Activated T-cell treated with anti-CD3 and anti-CD28 coated beads, Interleukin-2, amount 50 U/mL, for 72 hours (primary cell): ENCODE measurements at regions not wholly inside any gene's neighbourhood (a gene's known extent, or its start where the extent isn't known, plus 50 kb on each side); places are given as distances from the start of the nearest gene placed in this dataset.

Source experiments
- ATAC-seq, 2 donors: fragments of 150-1000 bp; cut with Tn5 transposase; replicated peaks in 1 of 2; 2 replicates each; pipeline ENCODE4 v1.10.0; 2021; ENCODE audit warnings: moderate library complexity in 2 of 2, mild to moderate bottlenecking in 1 of 2
- DNase-seq, 2 donors: peaks; one replicate each; pipeline ENCODE4 v3.0.0; 2021 to 2022; ENCODE audit warnings: mixed read lengths in 1 of 2
- H3K27ac Mint-ChIP-seq: one replicate; pipeline ENCODE4 v1.8.0; 2022; ENCODE audit warnings: mild to moderate bottlenecking, moderate library complexity, mixed read lengths
- H3K27me3 Mint-ChIP-seq: one replicate; pipeline ENCODE4 v1.8.0; 2022; ENCODE audit warnings: low read depth, mixed read lengths
- H3K36me3 Mint-ChIP-seq, 2 donors: one replicate each; pipeline ENCODE4 v1.8.0; 2022; ENCODE audit warnings: mixed read lengths in 2 of 2, mild to moderate bottlenecking in 1 of 2; ENCODE audit not compliant: insufficient read depth in 2 of 2
- H3K4me1 Mint-ChIP-seq: one replicate; pipeline ENCODE4 v1.8.0; 2022; ENCODE audit warnings: low read depth, mixed read lengths
- H3K4me3 Mint-ChIP-seq, 2 donors: one replicate each; pipeline ENCODE4 v1.8.0; 2022; ENCODE audit warnings: mild to moderate bottlenecking in 2 of 2, mixed read lengths in 2 of 2, moderate library complexity in 2 of 2
- H3K9me3 Mint-ChIP-seq, 2 donors: one replicate each; pipeline ENCODE4 v1.8.0; 2022; ENCODE audit warnings: mixed read lengths in 2 of 2

- Mint-ChIP-seq H3K36me3 (peaks cover 4 to 6% of the 10 kb centered on the region in 2 donors), H3K27me3 (no peaks in the 10 kb centered on the region), H3K27ac (peak overlapping the region; percentile 2), H3K9me3 (peaks cover 3 to 4% of the 10 kb centered on the region in 2 donors), H3K4me3 (peak overlapping the region; percentile 65 to 78), H3K4me1 (peaks cover 67% of the 10 kb centered on the region)
- ATAC-seq (no peak), DNase-seq (no peak)
Measured at GRCh38 chr15:31459400-31459748, 132.7 kb downstream of the KLF13 start.

- Mint-ChIP-seq H3K4me3 (no peak overlapping the region), H3K36me3 (no peaks in the 10 kb centered on the region), H3K9me3 (no peaks in the 10 kb centered on the region), H3K27ac (no peak overlapping the region), H3K4me1 (peaks cover 61% of the 10 kb centered on the region), H3K27me3 (no peaks in the 10 kb centered on the region)
- ATAC-seq (no peak), DNase-seq (no peak)
Measured at GRCh38 chr15:31461375-31461774, 134.7 kb downstream of the KLF13 start.

GRCh38 chr15:31461911-31462480, 135.4 kb downstream of the KLF13 start:
- H3K9me3 Mint-ChIP-seq: no peaks in the 10 kb centered on the region
- no peak for DNase-seq
- no peaks in the 10 kb centered on the region for H3K27me3 Mint-ChIP-seq
- ATAC-seq: no peak
- H3K27ac Mint-ChIP-seq: no peak overlapping the region
- no peaks in the 10 kb centered on the region for H3K36me3 Mint-ChIP-seq
- no peak overlapping the region for H3K4me3 Mint-ChIP-seq
- peaks cover 55% of the 10 kb centered on the region for H3K4me1 Mint-ChIP-seq

- H3K27ac Mint-ChIP-seq: no peak overlapping the region
- H3K4me1 Mint-ChIP-seq: peaks cover 39% of the 10 kb centered on the region
- no peaks in the 10 kb centered on the region for H3K36me3 Mint-ChIP-seq
- no peaks in the 10 kb centered on the region for H3K9me3 Mint-ChIP-seq
- no peaks in the 10 kb centered on the region for H3K27me3 Mint-ChIP-seq
- DNase-seq (no peak), ATAC-seq (no peak)
- no peak overlapping the region for H3K4me3 Mint-ChIP-seq
Measured at GRCh38 chr15:31463521-31464102, 137.0 kb downstream of the KLF13 start.

- H3K9me3 Mint-ChIP-seq: no peaks in the 10 kb centered on the region
- H3K4me3 Mint-ChIP-seq: no peak overlapping the region
- no peaks in the 10 kb centered on the region for H3K36me3 Mint-ChIP-seq
- no peak overlapping the region for H3K27ac Mint-ChIP-seq
- peaks cover 31% of the 10 kb centered on the region for H3K4me1 Mint-ChIP-seq
- DNase-seq: no peak
- no peaks in the 10 kb centered on the region for H3K27me3 Mint-ChIP-seq
- no peak for ATAC-seq
Measured at GRCh38 chr15:31464216-31465082, 137.8 kb downstream of the KLF13 start.

- no peak overlapping the region for H3K4me3 Mint-ChIP-seq
- H3K36me3 Mint-ChIP-seq: no peaks in the 10 kb centered on the region
- H3K27ac Mint-ChIP-seq: no peak overlapping the region
- peaks cover 22% of the 10 kb centered on the region for H3K4me1 Mint-ChIP-seq
- no peaks in the 10 kb centered on the region for H3K9me3 Mint-ChIP-seq
- H3K27me3 Mint-ChIP-seq: no peaks in the 10 kb centered on the region
- no peak for ATAC-seq
- no peak for DNase-seq
Measured at GRCh38 chr15:31465083-31465955, 138.7 kb downstream of the KLF13 start.

GRCh38 chr15:31467361-31467760, 140.7 kb downstream of the KLF13 start:
- no peaks in the 10 kb centered on the region for H3K36me3 Mint-ChIP-seq
- ATAC-seq (no peak), DNase-seq (no peak)
- H3K9me3 Mint-ChIP-seq: no peaks in the 10 kb centered on the region
- H3K27ac Mint-ChIP-seq: no peak overlapping the region
- H3K4me3 Mint-ChIP-seq: no peak overlapping the region
- H3K27me3 Mint-ChIP-seq: no peaks in the 10 kb centered on the region
- H3K4me1 Mint-ChIP-seq: peaks cover 6% of the 10 kb centered on the region

GRCh38 chr15:31468911-31469785, 142.5 kb downstream of the KLF13 start:
- Mint-ChIP-seq H3K4me1 (peaks cover 24% of the 10 kb centered on the region), H3K36me3 (peaks cover 0 to 2% of the 10 kb centered on the region in 2 donors), H3K9me3 (peaks cover 0 to under 1% of the 10 kb centered on the region in 2 donors), H3K4me3 (no peak overlapping the region), H3K27me3 (no peaks in the 10 kb centered on the region), H3K27ac (no peak overlapping the region)
- ATAC-seq (no peak), DNase-seq (no peak)

- H3K4me1 Mint-ChIP-seq: peaks cover 32% of the 10 kb centered on the region
- H3K4me3 Mint-ChIP-seq: no peak overlapping the region
- H3K9me3 Mint-ChIP-seq: peaks cover 0 to 3% of the 10 kb centered on the region in 2 donors
- no peak overlapping the region for H3K27ac Mint-ChIP-seq
- ATAC-seq (no peak), DNase-seq (no peak)
- no peaks in the 10 kb centered on the region for H3K27me3 Mint-ChIP-seq
- peaks cover 2% of the 10 kb centered on the region in 2 donors for H3K36me3 Mint-ChIP-seq
Measured at GRCh38 chr15:31469786-31470525, 143.3 kb downstream of the KLF13 start.

GRCh38 chr15:31470756-31471155, 144.1 kb downstream of the KLF13 start:
- Mint-ChIP-seq H3K9me3 (peaks cover 0 to 5% of the 10 kb centered on the region in 2 donors), H3K4me3 (no peak overlapping the region), H3K27ac (no peak overlapping the region), H3K27me3 (no peaks in the 10 kb centered on the region), H3K36me3 (peaks cover 2% of the 10 kb centered on the region in 2 donors), H3K4me1 (peaks cover 35% of the 10 kb centered on the region)
- DNase-seq (no peak), ATAC-seq (no peak)

- no peak for DNase-seq
- peak overlapping the region; percentile 30 for H3K27ac Mint-ChIP-seq
- peaks cover 43% of the 10 kb centered on the region for H3K4me1 Mint-ChIP-seq
- H3K4me3 Mint-ChIP-seq: no peak overlapping the region
- no peaks in the 10 kb centered on the region for H3K27me3 Mint-ChIP-seq
- H3K9me3 Mint-ChIP-seq: peaks cover 0 to 5% of the 10 kb centered on the region in 2 donors
- peaks cover 2% of the 10 kb centered on the region in 2 donors for H3K36me3 Mint-ChIP-seq
- no peak for ATAC-seq
Measured at GRCh38 chr15:31471731-31472430, 145.2 kb downstream of the KLF13 start.
